Thoracic aorta (tissue), 2 donors: ENCODE measurements at regions not wholly inside any gene's neighbourhood (a gene's known extent, or its start where the extent isn't known, plus 50 kb on each side); places are given as distances from the start of the nearest gene placed in this dataset.
A peak's percentile ranks its signal among the peaks of the same experiment; 100 is the strongest.
"Not testable (repeated sequence)": the region's sequence is repeated elsewhere in the genome, so short reads cannot be mapped to it uniquely, and the experiment has no call there.

Experiments
- ATAC-seq: fragments of 150-250 bp; one replicate; pipeline ENCODE4 v1.8.0; 2017; ENCODE audit warnings: low read depth; ENCODE audit not compliant: insufficient number of reproducible peaks, low FRiP score
- DNase-seq: peaks from one replicate; pipeline ENCODE4 v3.0.0-alpha.2; 2020; ENCODE audit warnings: low spot score
- H3K27ac ChIP-seq, 2 donors: fragments of 200-600 bp; sonication (generic); 1 replicate in 1 of 2; 2 replicates in 1 of 2; pipeline ENCODE4 v1.5.1; 2016; ENCODE audit warnings: mild to moderate bottlenecking in 2 of 2, moderate library complexity in 2 of 2
- H3K27me3 ChIP-seq: fragments of 200-600 bp; sonication (generic); replicated peaks from 2 replicates; pipeline ENCODE4 v1.6.0; 2016; ENCODE audit warnings: mild to moderate bottlenecking; ENCODE audit not compliant: insufficient read depth
- H3K36me3 ChIP-seq: fragments of 200-600 bp; sonication (generic); one replicate; pipeline ENCODE4 v1.5.1; 2016
- H3K4me1 ChIP-seq, 2 donors: fragments of 200-600 bp; sonication (generic); 1 replicate in 1 of 2; 2 replicates in 1 of 2; pipeline versions ENCODE4 v1.5.1 to v1.6.0; 2016; ENCODE audit warnings: low read depth in 2 of 2, mild to moderate bottlenecking in 1 of 2; ENCODE audit not compliant: control insufficient read depth in 1 of 2
- H3K4me3 ChIP-seq: fragments of 200-600 bp; sonication (generic); 2 replicates; pipeline ENCODE4 v1.5.1; 2016; ENCODE audit warnings: mild to moderate bottlenecking
- H3K9me3 ChIP-seq: fragments of 200-600 bp; sonication (generic); 2 replicates; pipeline ENCODE4 v1.5.1; 2016
- CTCF ChIP-seq: fragments of 200-600 bp; sonication (generic); IDR thresholded peaks from one replicate; pipeline ENCODE4 v1.5.1; 2019; ENCODE audit warnings: antibody characterized with exemption

- TF ChIP-seq CTCF = no peak
- H3K27ac ChIP-seq = no peak overlapping the region
- no peaks in the 10 kb centered on the region for H3K36me3 ChIP-seq
- H3K27me3 ChIP-seq = no peaks in the 10 kb centered on the region
- ATAC-seq (no peak), DNase-seq (no peak)
- H3K9me3 ChIP-seq = no peaks in the 10 kb centered on the region
- H3K4me3 ChIP-seq = no peak overlapping the region
- no peaks in the 10 kb centered on the region for H3K4me1 ChIP-seq
Observed at GRCh38 chrX:7606039-7606652, 236.8 kb upstream of the VCX start.

DNA sequence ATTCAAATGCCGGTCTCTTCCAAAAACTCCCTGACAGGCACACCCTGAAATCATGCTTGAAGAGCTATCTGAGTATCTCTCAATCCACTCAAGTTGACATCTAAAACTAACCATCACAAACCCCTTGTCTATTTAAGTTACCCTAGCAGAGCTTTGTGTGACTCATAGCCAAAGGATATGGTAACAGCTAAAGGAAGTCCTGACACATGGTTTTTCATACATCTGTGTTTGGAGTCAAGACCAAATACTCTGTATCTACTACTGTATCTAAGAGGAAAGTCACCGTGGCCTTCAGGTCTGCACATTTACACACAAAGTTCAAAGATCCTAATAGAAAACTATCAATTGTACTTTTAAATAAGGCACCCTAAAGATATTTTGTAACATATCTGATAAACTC, 239.6 kb upstream of the VCX start:
- H3K27ac ChIP-seq = no peak overlapping the region
- TF ChIP-seq CTCF = no peak
- H3K9me3 ChIP-seq = no peaks in the 10 kb centered on the region
- H3K27me3 ChIP-seq = no peaks in the 10 kb centered on the region
- no peak overlapping the region for H3K4me3 ChIP-seq
- ATAC-seq (no peak), DNase-seq (no peak)
- no peaks in the 10 kb centered on the region for H3K36me3 ChIP-seq
- no peaks in the 10 kb centered on the region for H3K4me1 ChIP-seq

- TF ChIP-seq CTCF = no peak
- Histone ChIP-seq H3K36me3 (no peaks in the 10 kb centered on the region), H3K9me3 (no peaks in the 10 kb centered on the region), H3K4me3 (no peak overlapping the region), H3K27ac (no peak overlapping the region), H3K4me1 (no peaks in the 10 kb centered on the region), H3K27me3 (no peaks in the 10 kb centered on the region)
- DNase-seq = no peak
- no peak for ATAC-seq
Observed at GRCh38 chrX:7596822-7597221, 246.1 kb upstream of the VCX start.

GRCh38 chrX:7593370-7593769, 249.6 kb upstream of the VCX start:
- H3K4me3 ChIP-seq, ATAC-seq, H3K4me1 ChIP-seq, H3K27ac ChIP-seq, DNase-seq, H3K27me3 ChIP-seq, H3K9me3 ChIP-seq, H3K36me3 ChIP-seq: not testable (repeated sequence)

- Histone ChIP-seq H3K4me1 (no peaks in the 10 kb centered on the region), H3K9me3 (no peaks in the 10 kb centered on the region), H3K27ac (no peak overlapping the region), H3K36me3 (no peaks in the 10 kb centered on the region), H3K4me3 (no peak overlapping the region), H3K27me3 (no peaks in the 10 kb centered on the region)
- DNase-seq (no peak), ATAC-seq (no peak)
- TF ChIP-seq CTCF = peak; percentile 15
Observed at GRCh38 chrX:7586126-7586525, 256.8 kb upstream of the VCX start.

DNA sequence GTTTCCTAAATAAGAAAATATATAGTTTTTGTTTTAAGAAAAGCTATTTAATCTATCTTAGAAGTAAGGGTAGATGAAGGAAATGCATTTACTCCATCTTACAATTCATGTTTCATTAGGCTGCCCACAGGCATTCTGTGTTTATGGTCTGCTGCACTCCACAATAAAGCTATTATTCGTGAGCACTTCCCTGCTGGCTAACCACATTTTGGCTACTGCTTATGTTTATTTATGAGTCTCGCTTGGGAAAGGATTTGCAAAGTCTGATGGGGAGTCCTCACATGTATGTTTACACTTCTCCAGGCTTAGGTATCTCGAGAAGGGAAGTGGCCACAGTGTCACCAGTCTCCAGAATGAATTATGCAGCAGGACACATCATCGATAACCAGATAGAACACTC, 260.8 kb upstream of the VCX start:
- H3K27me3 ChIP-seq = no peaks in the 10 kb centered on the region
- no peak for TF ChIP-seq CTCF
- no peaks in the 10 kb centered on the region for H3K4me1 ChIP-seq
- no peak for DNase-seq
- no peaks in the 10 kb centered on the region for H3K36me3 ChIP-seq
- ATAC-seq = no peak
- H3K27ac ChIP-seq = no peak overlapping the region
- no peak overlapping the region for H3K4me3 ChIP-seq
- no peaks in the 10 kb centered on the region for H3K9me3 ChIP-seq
